Hepatocyte (in vitro differentiated cells): ENCODE measurements at regions not wholly inside any gene's neighbourhood (a gene's known extent, or its start where the extent isn't known, plus 50 kb on each side); places are given as distances from the start of the nearest gene placed in this dataset.

Experiments used
- CTCF ChIP-seq: fragments of 200-600 bp; sonication (generic); IDR thresholded peaks from 2 replicates; pipeline ENCODE4 v1.5.1; 2016; ENCODE audit warnings: antibody characterized with exemption, mild to moderate bottlenecking; ENCODE audit not compliant: poor library complexity
- EZH2 ChIP-seq: fragments of 200-600 bp; sonication (generic); IDR thresholded peaks from 2 replicates; pipeline ENCODE4 v1.6.1; 2016; ENCODE audit warnings: antibody characterized with exemption, mild to moderate bottlenecking, borderline replicate concordance

DNA sequence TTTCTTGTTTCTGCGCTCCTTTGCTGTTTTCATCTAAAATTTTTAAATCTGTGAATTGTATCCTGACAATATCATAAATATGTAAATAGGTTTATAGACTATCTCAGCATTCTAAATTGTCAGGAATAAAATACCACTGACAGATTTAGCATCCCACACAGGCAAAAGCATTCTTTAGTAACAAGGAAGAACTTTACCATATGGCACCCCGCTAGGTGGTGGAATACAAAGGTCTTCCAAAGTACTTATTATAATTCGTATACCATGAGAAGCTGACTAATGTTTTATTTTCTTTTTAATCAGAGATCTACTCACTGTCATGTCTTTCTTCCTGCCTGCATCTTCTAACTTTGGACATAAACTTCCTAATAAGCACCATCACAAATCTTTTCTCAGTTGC lies 328.8 kb upstream of the NOVA1 start:
- TF ChIP-seq EZH2 (no peak), CTCF (no peak)
